ENCODE measurements at regions not wholly inside any gene's neighbourhood (a gene's known extent, or its start where the extent isn't known, plus 50 kb on each side); places are given as distances from the start of the nearest gene placed in this dataset.

DNA sequence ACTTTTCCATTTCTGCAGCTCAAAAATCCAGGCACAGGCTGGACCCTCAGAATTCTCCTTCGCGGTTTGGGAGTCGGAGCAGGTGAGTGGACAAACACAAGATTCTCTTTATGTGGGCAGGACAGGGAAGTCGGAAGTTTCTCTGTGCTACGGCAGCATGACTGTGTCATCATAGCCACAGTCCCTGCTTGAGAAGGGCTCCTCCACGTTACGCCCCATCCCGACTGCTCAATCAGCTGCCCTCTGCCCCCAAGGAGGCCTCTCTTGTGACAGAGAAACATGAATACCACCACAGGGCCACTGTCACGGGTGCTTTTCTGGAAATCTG, 89.0 kb upstream of the SHISAL1 start:
- ATAC-seq (no peak), DNase-seq (no peak)
- POLR2A ChIA-PET = no interaction called here
- CTCF ChIA-PET = no interaction called here
- no peak overlapping the region for H3K27ac ChIP-seq (ENCODE audit: low read depth, low read length)
- Mint-ChIP-seq H3K27me3 (peaks cover 0 to 3% (median 0%) of the 10 kb centered on the region in 5 donors), H3K36me3 (no peaks in the 10 kb centered on the region), H3K4me1 (no peaks in the 10 kb centered on the region), H3K9me3 (no peaks in the 10 kb centered on the region), H3K4me3 (no peak overlapping the region), H3K27ac (no peak overlapping the region)
- H3K4me3 ChIP-seq (ENCODE audit: low read length) = no peak overlapping the region
- H3K9me3 ChIP-seq (ENCODE audit: control insufficient read depth in 2 of 3, low read length in 3 of 3) = no peaks in the 10 kb centered on the region
- intact Hi-C loops (cut with micrococcal nuclease) = no loop called here
- no peaks in the 10 kb centered on the region for H3K27me3 ChIP-seq (ENCODE audit: control insufficient read depth in 2 of 2, insufficient read depth in 2 of 2, low read length in 2 of 2)
- no peaks in the 10 kb centered on the region for H3K36me3 ChIP-seq (ENCODE audit: control insufficient read depth in 2 of 3, insufficient read depth in 3 of 3, low read length in 3 of 3)
- H3K4me1 ChIP-seq (ENCODE audit: control insufficient read depth in 2 of 2, insufficient read depth in 2 of 2, low read length in 2 of 2) = no peaks in the 10 kb centered on the region

DNA sequence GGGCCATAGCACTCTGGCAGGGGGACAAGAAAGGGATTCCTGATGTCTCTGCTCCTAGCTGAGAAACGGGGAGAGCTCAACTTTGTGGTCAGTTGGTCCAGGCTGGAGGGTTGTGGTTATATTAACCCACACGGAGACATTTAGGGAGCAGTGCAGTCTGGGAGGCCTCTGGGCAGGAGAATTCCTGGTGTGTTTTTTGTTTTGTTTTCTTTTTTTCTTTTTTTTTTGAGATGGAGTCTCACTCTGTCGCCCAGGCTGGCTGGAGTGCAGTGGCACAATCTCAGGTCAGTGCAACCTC, 88.0 kb upstream of the SHISAL1 start:
- Histone ChIP-seq H3K9me3 (ENCODE audit: control insufficient read depth in 2 of 3, low read length in 3 of 3) (no peaks in the 10 kb centered on the region), H3K27me3 (ENCODE audit: control insufficient read depth in 2 of 2, insufficient read depth in 2 of 2, low read length in 2 of 2) (no peaks in the 10 kb centered on the region), H3K4me1 (ENCODE audit: control insufficient read depth in 2 of 2, insufficient read depth in 2 of 2, low read length in 2 of 2) (no peaks in the 10 kb centered on the region), H3K36me3 (ENCODE audit: control insufficient read depth in 2 of 3, insufficient read depth in 3 of 3, low read length in 3 of 3) (no peaks in the 10 kb centered on the region), H3K4me3 (ENCODE audit: low read length) (no peak overlapping the region), H3K27ac (ENCODE audit: low read depth, low read length) (no peak overlapping the region)
- ChIA-PET POLR2A (interaction anchor here (0.8 kb wide), 1 partner anchor 8 kb away, joined by 3 read pairs; no protein-coding TSS in a partner anchor), CTCF (no interaction called here)
- Mint-ChIP-seq H3K27me3 (peaks cover 0 to 3% (median 0%) of the 10 kb centered on the region in 5 donors), H3K9me3 (peaks cover 0 to 2% (median 0%) of the 10 kb centered on the region in 11 donors), H3K36me3 (no peaks in the 10 kb centered on the region), H3K4me1 (no peaks in the 10 kb centered on the region), H3K4me3 (no peak overlapping the region), H3K27ac (no peak overlapping the region)
- DNase-seq (no peak), ATAC-seq (no peak)
- intact Hi-C loops (cut with micrococcal nuclease) = no loop called here

DNA sequence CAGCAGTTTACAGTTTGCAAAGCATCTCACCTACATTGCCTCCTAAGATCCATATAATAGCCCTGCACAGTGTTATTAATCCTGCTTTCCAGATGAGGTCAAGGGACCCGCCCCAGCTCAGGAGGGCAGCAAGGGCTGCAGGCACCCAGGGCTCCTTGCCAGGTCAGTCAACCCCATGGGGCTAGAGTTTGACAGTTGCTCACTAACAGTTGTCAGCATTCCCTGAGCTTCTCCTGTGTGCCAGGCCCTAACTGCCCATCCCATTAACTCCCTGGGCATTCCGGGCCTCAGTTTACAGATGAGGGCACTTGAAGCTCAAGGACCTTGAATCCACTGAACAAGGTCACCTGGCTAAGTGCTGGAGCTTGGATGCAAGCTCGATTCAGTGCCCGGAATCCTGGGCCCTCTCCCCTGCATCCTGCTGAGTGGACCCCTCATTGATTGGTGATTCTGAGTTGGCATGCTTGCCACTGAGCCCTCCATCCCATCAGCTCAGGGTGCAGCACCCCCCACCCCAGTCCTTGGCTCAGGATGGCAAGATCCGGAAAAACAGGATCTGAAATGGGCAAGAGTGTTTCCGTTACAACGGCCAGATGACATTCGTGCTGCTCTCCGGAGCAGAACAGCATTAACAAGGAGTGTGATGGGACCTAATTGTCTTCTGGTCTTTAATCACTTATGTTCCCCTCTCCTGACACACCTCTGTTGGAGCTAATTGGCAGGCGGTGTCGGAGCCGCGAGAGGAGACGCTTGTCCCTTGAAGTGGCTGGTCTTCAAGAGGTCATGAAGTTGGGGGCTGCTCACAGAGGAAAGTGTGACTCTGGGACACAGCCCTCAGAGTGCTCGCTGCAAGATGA, 87.4 kb upstream of the SHISAL1 start:
- Histone ChIP-seq H3K4me1 (ENCODE audit: control insufficient read depth in 2 of 2, insufficient read depth in 2 of 2, low read length in 2 of 2) (no peaks in the 10 kb centered on the region), H3K4me3 (ENCODE audit: low read length) (no peak overlapping the region), H3K9me3 (ENCODE audit: control insufficient read depth in 2 of 3, low read length in 3 of 3) (no peaks in the 10 kb centered on the region), H3K27me3 (ENCODE audit: control insufficient read depth in 2 of 2, insufficient read depth in 2 of 2, low read length in 2 of 2) (no peaks in the 10 kb centered on the region), H3K36me3 (ENCODE audit: control insufficient read depth in 2 of 3, insufficient read depth in 3 of 3, low read length in 3 of 3) (no peaks in the 10 kb centered on the region), H3K27ac (ENCODE audit: low read depth, low read length) (no peak overlapping the region)
- POLR2A ChIA-PET = interaction anchor here (0.8 kb wide), 1 partner anchor 9 kb away, joined by 3 read pairs; no protein-coding TSS in a partner anchor
- no peaks in the 10 kb centered on the region for H3K4me1 Mint-ChIP-seq
- intact Hi-C loops (cut with micrococcal nuclease) = no loop called here
- no peaks in the 10 kb centered on the region for H3K36me3 Mint-ChIP-seq
- no peak overlapping the region for H3K4me3 Mint-ChIP-seq
- peaks cover 0 to 7% (median 0%) of the 10 kb centered on the region in 5 donors for H3K27me3 Mint-ChIP-seq
- DNase-seq (peak in 1 of 9 donors; percentile 4), ATAC-seq (no peak)
- no peak overlapping the region for H3K27ac Mint-ChIP-seq
- peaks cover 0 to 2% (median 0%) of the 10 kb centered on the region in 11 donors for H3K9me3 Mint-ChIP-seq
- CTCF ChIA-PET = interaction anchor here (0.9 kb wide), 1 partner anchor 24 kb away, joined by 3 read pairs; no protein-coding TSS in a partner anchor

DNA sequence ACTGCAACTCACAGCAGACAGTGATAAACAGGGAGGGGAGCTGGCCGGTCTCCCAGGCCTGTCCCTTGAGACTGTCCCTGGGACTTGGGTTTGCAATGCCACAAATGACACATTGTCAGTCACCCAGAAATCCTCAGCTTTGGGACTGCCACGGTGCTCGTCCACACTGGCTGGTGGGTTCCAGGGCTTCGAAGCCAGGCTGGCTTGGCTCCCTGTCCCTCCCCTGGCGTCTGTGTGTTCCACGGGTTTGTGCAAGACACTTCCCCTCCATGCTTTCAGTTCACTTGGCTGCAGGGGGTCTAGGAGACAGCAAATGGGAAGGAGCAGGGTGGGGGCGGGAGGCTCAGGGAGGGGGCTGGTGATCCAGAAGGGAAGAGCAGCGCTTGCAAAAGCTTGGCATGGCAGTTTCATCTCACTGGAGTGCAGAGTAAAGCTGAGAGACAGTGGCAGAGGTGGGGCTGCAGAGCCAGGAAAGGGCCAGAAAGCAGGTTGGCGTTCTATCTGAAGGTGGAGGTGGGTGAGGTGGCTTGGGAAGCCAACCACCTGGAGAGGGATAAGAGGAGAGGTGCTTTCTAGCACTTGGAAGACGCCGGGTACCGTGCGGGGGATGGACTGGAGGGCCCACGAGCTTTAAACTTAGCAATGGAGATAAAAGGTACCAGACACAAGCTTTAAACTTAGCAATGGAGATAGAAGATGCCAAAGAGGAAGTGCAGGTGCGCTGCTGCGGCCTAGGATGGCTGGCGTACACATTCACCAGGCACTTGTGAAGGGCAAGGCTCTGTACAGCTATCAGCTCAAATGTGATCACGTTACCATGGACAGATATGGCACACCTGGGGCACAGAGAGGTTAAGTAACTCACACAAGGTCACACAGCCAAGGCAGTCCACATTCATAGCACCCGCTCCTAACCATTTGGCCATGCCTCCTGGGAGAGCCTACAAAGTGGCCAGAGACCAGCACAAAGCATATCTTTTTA, 86.4 kb upstream of the SHISAL1 start:
- Histone ChIP-seq H3K4me1 (ENCODE audit: control insufficient read depth in 2 of 2, insufficient read depth in 2 of 2, low read length in 2 of 2) (no peaks in the 10 kb centered on the region), H3K36me3 (ENCODE audit: control insufficient read depth in 2 of 3, insufficient read depth in 3 of 3, low read length in 3 of 3) (no peaks in the 10 kb centered on the region), H3K27me3 (ENCODE audit: control insufficient read depth in 2 of 2, insufficient read depth in 2 of 2, low read length in 2 of 2) (no peaks in the 10 kb centered on the region), H3K27ac (ENCODE audit: low read depth, low read length) (no peak overlapping the region), H3K4me3 (ENCODE audit: low read length) (no peak overlapping the region), H3K9me3 (ENCODE audit: control insufficient read depth in 2 of 3, low read length in 3 of 3) (no peaks in the 10 kb centered on the region)
- H3K9me3 Mint-ChIP-seq = peaks cover 0 to 2% (median 0%) of the 10 kb centered on the region in 11 donors
- ATAC-seq = no peak
- H3K36me3 Mint-ChIP-seq = no peaks in the 10 kb centered on the region
- DNase-seq = peak in 2 of 9 donors; percentile 1 to 3
- H3K4me1 Mint-ChIP-seq = no peaks in the 10 kb centered on the region
- no peak overlapping the region for H3K27ac Mint-ChIP-seq
- no peak overlapping the region for H3K4me3 Mint-ChIP-seq
- ChIA-PET CTCF (interaction anchor here (0.9 kb wide), 1 partner anchor 25 kb away, joined by 3 read pairs; no protein-coding TSS in a partner anchor), POLR2A (no interaction called here)
- peaks cover 0 to 7% (median 0%) of the 10 kb centered on the region in 5 donors for H3K27me3 Mint-ChIP-seq
- intact Hi-C loops (cut with micrococcal nuclease) = no loop called here

DNA sequence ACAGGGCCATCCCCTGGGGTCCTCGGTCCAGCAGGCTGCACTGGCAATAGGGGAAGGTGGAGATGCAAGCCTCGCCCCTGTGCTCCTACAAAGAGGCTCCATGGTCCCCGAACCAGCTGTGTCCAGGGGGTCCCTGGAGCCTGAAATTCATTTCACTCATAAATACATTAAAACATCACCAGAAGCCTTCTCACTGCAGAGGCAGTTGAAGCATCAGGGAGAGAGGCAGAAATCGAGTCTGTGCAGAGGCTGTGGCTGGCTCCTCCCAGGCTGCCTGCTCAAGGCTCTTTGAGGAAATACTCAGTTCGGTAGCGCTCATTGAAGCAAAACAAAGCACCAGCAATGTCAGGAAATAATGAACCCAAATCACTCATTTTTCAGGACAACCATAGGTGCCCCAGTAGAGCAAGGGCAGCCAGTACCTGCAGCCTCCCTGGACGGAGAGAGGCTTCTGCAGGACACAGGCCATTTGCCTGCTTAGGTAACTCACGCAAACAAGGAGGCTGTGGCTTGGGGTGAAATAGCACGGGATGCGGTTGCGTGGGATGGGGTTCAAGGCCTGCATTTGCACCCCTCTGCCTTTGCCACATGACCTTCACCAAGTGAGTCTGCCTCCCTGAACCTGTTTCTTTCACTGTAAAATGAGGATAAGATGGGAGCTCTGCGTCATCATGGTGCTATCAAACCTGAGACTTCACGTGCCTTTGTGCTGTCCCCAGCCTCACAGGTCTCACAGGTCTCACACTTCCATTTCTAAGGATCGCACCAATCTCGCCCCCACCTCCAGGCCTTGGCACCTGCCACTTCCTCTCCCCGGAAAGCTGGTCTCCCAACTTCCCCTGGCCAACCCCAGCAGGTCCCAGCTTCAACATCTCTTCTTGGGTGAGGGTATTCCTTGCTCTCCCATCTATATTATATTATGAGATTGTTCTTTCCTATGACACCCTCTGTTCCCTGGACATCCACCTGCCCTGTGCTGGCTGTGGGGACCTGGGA, 84.3 kb upstream of the SHISAL1 start:
- intact Hi-C loops (cut with micrococcal nuclease) = no loop called here
- CTCF ChIA-PET = interaction anchor here (0.6 kb wide), 1 partner anchor 255 kb away, joined by 8 read pairs; no protein-coding TSS in a partner anchor

More for the DNA sequence above, 84.3 kb upstream of the SHISAL1 start:
- DNase-seq = peak in 2 of 9 donors; percentile 1 to 9
- H3K9me3 ChIP-seq (ENCODE audit: control insufficient read depth in 2 of 3, low read length in 3 of 3) = no peaks in the 10 kb centered on the region
- H3K4me1 Mint-ChIP-seq = no peaks in the 10 kb centered on the region
- no peaks in the 10 kb centered on the region for H3K36me3 Mint-ChIP-seq
- H3K4me3 ChIP-seq (ENCODE audit: low read length) = no peak overlapping the region
- H3K27ac ChIP-seq (ENCODE audit: low read depth, low read length) = no peak overlapping the region
- no peaks in the 10 kb centered on the region for H3K4me1 ChIP-seq (ENCODE audit: control insufficient read depth in 2 of 2, insufficient read depth in 2 of 2, low read length in 2 of 2)
- no peak overlapping the region for H3K4me3 Mint-ChIP-seq
- H3K27me3 Mint-ChIP-seq = peaks cover 0 to 7% (median 4%) of the 10 kb centered on the region in 5 donors
- POLR2A ChIA-PET = no interaction called here
- H3K9me3 Mint-ChIP-seq = peaks cover 0 to 2% (median 0%) of the 10 kb centered on the region in 11 donors
- H3K27me3 ChIP-seq (ENCODE audit: control insufficient read depth in 2 of 2, insufficient read depth in 2 of 2, low read length in 2 of 2) = no peaks in the 10 kb centered on the region
- no peaks in the 10 kb centered on the region for H3K36me3 ChIP-seq (ENCODE audit: control insufficient read depth in 2 of 3, insufficient read depth in 3 of 3, low read length in 3 of 3)
- ATAC-seq = no peak
- no peak overlapping the region for H3K27ac Mint-ChIP-seq
